Right lobe of liver (tissue), 6 donors: ENCODE measurements at regions not wholly inside any gene's neighbourhood (a gene's known extent, or its start where the extent isn't known, plus 50 kb on each side); places are given as distances from the start of the nearest gene placed in this dataset.

Source experiments
- ATAC-seq, 4 donors: fragments of 200-7000 bp; cut with Tn5 transposase; one replicate each; pipeline ENCODE4 v1.9.1; 2020; ENCODE audit warnings: mild to moderate bottlenecking in 4 of 4, moderate library complexity in 4 of 4
- DNase-seq, 3 donors: peaks; one replicate each; pipeline ENCODE4 v3.0.0-alpha.2; 2020
- H3K27ac ChIP-seq, 3 donors: fragments of 200-600 bp; one replicate each; pipeline ENCODE4 v1.8.0; 2022
- H3K27me3 ChIP-seq, 2 donors: fragments of 200-600 bp; one replicate each; pipeline ENCODE4 v1.8.0; 2022
- H3K36me3 ChIP-seq, 4 donors: fragments of 200-600 bp; sonication (generic) in 1 of 4; one replicate each; pipeline versions ENCODE4 v1.5.1 to v1.8.0; 2017 to 2022; ENCODE audit warnings: control low read depth in 1 of 4
- H3K4me1 ChIP-seq, 4 donors: fragments of 200-600 bp; sonication (generic) in 1 of 4; one replicate each; pipeline versions ENCODE4 v1.5.1 to v1.8.0; 2017 to 2022; ENCODE audit warnings: control low read depth in 1 of 4
- H3K4me3 ChIP-seq, 3 donors: fragments of 200-600 bp; one replicate each; pipeline ENCODE4 v1.8.0; 2022
- H3K9me3 ChIP-seq, 4 donors: fragments of 200-600 bp; sonication (generic) in 1 of 4; one replicate each; pipeline versions ENCODE4 v1.5.1 to v1.8.0; 2017 to 2022; ENCODE audit warnings: control low read depth in 1 of 4
- POLR2A ChIP-seq: fragments of 450-650 bp; IDR thresholded peaks from one replicate; pipeline ENCODE4 v1.6.1; 2017; ENCODE audit warnings: antibody characterized with exemption, mild to moderate bottlenecking
- WGBS: methylation state at CpG from one replicate; pipeline ENCODE4 v1.1.6; 2018; ENCODE audit warnings: low coverage, low lambda C conversion rate; ENCODE audit not compliant: insufficient coverage; ENCODE audit errors: missing lambda C conversion rate; 5-methylcytosine and 5-hydroxymethylcytosine counted together
- intact Hi-C, 2 donors: fragments of 100-400 bp; cut with DNase I; formaldehyde crosslinking; loops; one replicate each; pipeline versions ENCODE4 v1.11.2 to v1.14.1; 2022
- TF ChIP-seq, protein P1 (sequence below), 4 donors: fragments of 200-600 bp in 3 of 4; fragments of 450-650 bp in 1 of 4; IDR thresholded peaks; one replicate each; pipeline versions ENCODE4 v1.5.1 to v1.8.0; 2016 to 2022; ENCODE audit warnings: antibody characterized with exemption in 4 of 4, mild to moderate bottlenecking in 2 of 4
- donor health status: DM: no; HTN: yes; CAD: no.
- donor health status: DM: no; HTN: no; CAD: no.
- donor health status: DM: no; HTN: no; CAD: no.
- donor health status: DM: no; HTN: yes; CAD: no.
- donor health status: DM: no; HTN: yes; CAD: no.

DNA sequence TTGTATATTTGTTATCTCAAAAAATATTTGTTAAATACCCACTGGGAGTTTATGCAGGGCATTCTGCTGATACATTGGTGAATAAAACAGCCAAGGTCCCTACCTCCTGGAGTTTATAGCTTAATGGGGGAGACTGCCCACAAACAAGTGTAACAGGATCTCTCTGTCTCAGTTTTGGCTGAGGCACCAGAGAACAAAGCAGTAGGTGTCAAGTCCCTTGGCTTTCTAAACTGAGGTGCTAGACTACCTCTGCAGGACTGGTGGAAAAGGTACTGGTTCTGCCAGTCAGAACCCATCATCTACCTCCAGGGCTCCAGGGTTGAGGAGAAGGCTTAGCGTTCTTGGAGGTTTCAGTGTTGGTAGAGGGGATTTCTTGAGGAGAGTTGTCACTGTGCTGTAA lies 188.4 kb upstream of the ELL2 start:
- ATAC-seq (no peak), DNase-seq (no peak)
- Histone ChIP-seq H3K9me3 (no peaks in the 10 kb centered on the region), H3K27ac (no peak overlapping the region), H3K4me1 (no peaks in the 10 kb centered on the region), H3K4me3 (no peak overlapping the region), H3K27me3 (no peaks in the 10 kb centered on the region), H3K36me3 (no peaks in the 10 kb centered on the region)
- WGBS, result no CpG with 5 or more reads among the region's 1 CpG
- intact Hi-C loops, result no loop called here
- no peak for TF ChIP-seq POLR2A
- TF ChIP-seq, protein P1, sequence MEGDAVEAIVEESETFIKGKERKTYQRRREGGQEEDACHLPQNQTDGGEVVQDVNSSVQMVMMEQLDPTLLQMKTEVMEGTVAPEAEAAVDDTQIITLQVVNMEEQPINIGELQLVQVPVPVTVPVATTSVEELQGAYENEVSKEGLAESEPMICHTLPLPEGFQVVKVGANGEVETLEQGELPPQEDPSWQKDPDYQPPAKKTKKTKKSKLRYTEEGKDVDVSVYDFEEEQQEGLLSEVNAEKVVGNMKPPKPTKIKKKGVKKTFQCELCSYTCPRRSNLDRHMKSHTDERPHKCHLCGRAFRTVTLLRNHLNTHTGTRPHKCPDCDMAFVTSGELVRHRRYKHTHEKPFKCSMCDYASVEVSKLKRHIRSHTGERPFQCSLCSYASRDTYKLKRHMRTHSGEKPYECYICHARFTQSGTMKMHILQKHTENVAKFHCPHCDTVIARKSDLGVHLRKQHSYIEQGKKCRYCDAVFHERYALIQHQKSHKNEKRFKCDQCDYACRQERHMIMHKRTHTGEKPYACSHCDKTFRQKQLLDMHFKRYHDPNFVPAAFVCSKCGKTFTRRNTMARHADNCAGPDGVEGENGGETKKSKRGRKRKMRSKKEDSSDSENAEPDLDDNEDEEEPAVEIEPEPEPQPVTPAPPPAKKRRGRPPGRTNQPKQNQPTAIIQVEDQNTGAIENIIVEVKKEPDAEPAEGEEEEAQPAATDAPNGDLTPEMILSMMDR (IDR thresholded peaks at IDR 0.05), result no peak

DNA sequence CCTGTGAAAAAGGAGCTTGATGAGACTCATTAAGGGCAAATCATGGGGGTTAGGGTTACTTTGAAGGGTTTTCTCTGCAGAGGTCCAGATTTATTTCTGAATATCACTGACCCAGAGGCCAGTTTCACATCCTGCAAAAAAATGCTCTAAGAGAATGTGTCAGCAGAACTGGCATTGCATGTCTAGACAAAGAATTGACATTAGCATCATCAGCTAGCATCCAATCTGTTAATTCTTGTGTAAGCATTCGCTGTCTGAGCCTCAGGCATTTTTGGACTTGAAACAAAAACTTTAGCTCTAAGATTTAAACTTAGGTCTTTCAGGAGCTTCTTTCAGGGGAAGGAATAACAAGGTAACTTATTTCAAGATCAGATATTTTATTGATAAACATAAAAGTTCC lies 187.9 kb upstream of the ELL2 start:
- Histone ChIP-seq H3K4me1 (no peaks in the 10 kb centered on the region), H3K27me3 (no peaks in the 10 kb centered on the region), H3K27ac (no peak overlapping the region), H3K9me3 (no peaks in the 10 kb centered on the region), H3K36me3 (no peaks in the 10 kb centered on the region), H3K4me3 (no peak overlapping the region)
- intact Hi-C loops, result no loop called here
- DNase-seq (no peak), ATAC-seq (peak in 2 of 4 donors; percentile 28 to 43)
- WGBS, result 86% methylated on average over 1 of the region's 1 CpG
- TF ChIP-seq, protein P1 (IDR thresholded peaks at IDR 0.05), result no peak
- TF ChIP-seq POLR2A, result no peak

DNA sequence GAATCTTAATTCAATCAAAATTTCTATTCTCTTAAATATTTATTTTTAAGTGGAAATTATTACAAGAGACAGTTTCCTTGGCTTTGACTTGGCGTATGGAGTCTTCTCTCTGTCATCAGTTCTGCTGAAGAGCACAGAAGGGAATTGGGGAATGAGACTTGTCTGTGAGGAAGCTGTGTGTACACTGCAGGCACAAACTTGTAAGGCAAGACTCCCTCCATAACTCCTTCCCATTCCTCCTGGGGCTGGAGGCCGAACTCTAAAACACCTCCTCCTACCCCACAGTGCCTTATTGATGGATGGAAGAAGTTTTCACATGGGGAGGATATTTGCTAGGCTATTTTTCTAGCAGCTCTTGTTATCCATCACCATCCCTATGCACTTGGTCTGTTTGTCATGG lies 187.4 kb upstream of the ELL2 start:
- ATAC-seq, result no peak
- TF ChIP-seq, protein P1 (IDR thresholded peaks at IDR 0.05), result no peak
- TF ChIP-seq POLR2A, result no peak
- WGBS, result 93% methylated on average over 2 of the region's 2 CpGs
- Histone ChIP-seq H3K36me3 (no peaks in the 10 kb centered on the region), H3K27me3 (no peaks in the 10 kb centered on the region), H3K9me3 (no peaks in the 10 kb centered on the region), H3K27ac (no peak overlapping the region), H3K4me3 (no peak overlapping the region), H3K4me1 (no peaks in the 10 kb centered on the region)
- DNase-seq, result no peak
- intact Hi-C loops, result no loop called here

DNA sequence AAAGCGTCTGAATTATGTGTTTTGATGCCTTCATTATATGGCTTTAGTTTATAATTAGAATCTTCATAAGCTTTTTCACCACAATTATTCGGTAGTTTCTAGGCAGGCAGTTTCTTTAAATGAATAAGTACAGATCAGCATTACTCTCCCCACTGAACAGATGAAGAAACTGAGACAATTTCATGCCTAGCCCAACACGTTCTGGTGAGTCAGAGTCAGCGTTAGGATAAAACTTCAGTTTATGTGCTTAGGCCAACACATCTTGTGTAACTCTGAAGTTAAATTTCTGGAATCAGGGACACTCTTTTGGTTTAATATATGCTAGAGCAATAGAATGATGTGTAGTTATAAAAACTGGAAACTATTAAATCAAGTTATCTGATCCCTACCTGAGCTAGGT lies 186.7 kb upstream of the ELL2 start:
- no peak overlapping the region for H3K27ac ChIP-seq
- intact Hi-C loops, result no loop called here
- WGBS, result 86% methylated on average over 4 of the region's 4 CpGs
- H3K4me1 ChIP-seq, result no peaks in the 10 kb centered on the region
- no peaks in the 10 kb centered on the region for H3K27me3 ChIP-seq
- H3K9me3 ChIP-seq, result no peaks in the 10 kb centered on the region
- TF ChIP-seq, protein P1 (IDR thresholded peaks at IDR 0.05), result no peak
- TF ChIP-seq POLR2A, result no peak
- no peaks in the 10 kb centered on the region for H3K36me3 ChIP-seq
- no peak overlapping the region for H3K4me3 ChIP-seq
- ATAC-seq (no peak), DNase-seq (no peak)

DNA sequence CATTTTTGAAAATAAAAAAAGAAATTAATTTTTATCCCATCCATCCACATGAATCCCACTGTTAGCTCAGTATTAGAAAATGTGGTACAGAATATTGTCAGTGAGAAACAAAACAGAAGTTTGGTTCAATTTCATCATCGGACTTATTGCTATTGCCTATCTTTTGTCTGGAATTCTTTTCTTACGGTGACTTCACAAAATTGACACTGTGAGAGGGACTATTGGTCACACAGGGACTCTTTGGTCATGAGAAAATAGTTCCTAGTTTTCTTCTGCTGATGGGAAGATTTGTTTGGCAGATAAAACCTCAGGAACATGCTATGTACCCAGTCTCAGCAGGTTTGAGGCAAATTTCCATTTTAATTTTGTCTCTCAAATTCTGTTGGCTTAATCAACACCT lies 186.2 kb upstream of the ELL2 start:
- no peaks in the 10 kb centered on the region for H3K9me3 ChIP-seq
- H3K27ac ChIP-seq, result no peak overlapping the region
- intact Hi-C loops, result no loop called here
- H3K4me1 ChIP-seq, result no peaks in the 10 kb centered on the region
- DNase-seq, result no peak
- no peak overlapping the region for H3K4me3 ChIP-seq
- no peaks in the 10 kb centered on the region for H3K27me3 ChIP-seq
- no peaks in the 10 kb centered on the region for H3K36me3 ChIP-seq
- no peak for ATAC-seq
- WGBS, result 91% methylated on average over 2 of the region's 2 CpGs
- no peak for TF ChIP-seq POLR2A
- TF ChIP-seq, protein P1 (IDR thresholded peaks at IDR 0.05), result no peak
